ENCODE measurements at regions not wholly inside any gene's neighbourhood (a gene's known extent, or its start where the extent isn't known, plus 50 kb on each side); places are given as distances from the start of the nearest gene placed in this dataset.

- no peak for TF ChIP-seq CTCF (IDR thresholded peaks at IDR 0.05; ENCODE audit: borderline replicate concordance, insufficient read depth, low read depth, low read length)
- no peak overlapping the region for H3K4me3 ChIP-seq (ENCODE audit: low read depth, low read length)
These were observed 264.9 kb upstream of the C1orf174 start for GRCh38 chr1:4164965-4165364.

- no peak overlapping the region for H3K4me3 ChIP-seq (ENCODE audit: low read depth, low read length)
- TF ChIP-seq CTCF (IDR thresholded peaks at IDR 0.05; ENCODE audit: borderline replicate concordance, insufficient read depth, low read depth, low read length) = no peak
These were observed 265.7 kb upstream of the C1orf174 start for GRCh38 chr1:4165686-4166300.

- no peak for TF ChIP-seq CTCF (IDR thresholded peaks at IDR 0.05; ENCODE audit: borderline replicate concordance, insufficient read depth, low read depth, low read length)
- no peak overlapping the region for H3K4me3 ChIP-seq (ENCODE audit: low read depth, low read length)
These were observed 266.6 kb upstream of the C1orf174 start for GRCh38 chr1:4166713-4167112.

GRCh38 chr1:4169991-4170390 is 269.9 kb upstream of the C1orf174 start:
- no peak overlapping the region for H3K4me3 ChIP-seq (ENCODE audit: low read depth, low read length)
- TF ChIP-seq CTCF (IDR thresholded peaks at IDR 0.05; ENCODE audit: borderline replicate concordance, insufficient read depth, low read depth, low read length) = no peak

GRCh38 chr1:4170548-4171340 is 270.7 kb upstream of the C1orf174 start:
- no peak for TF ChIP-seq CTCF (IDR thresholded peaks at IDR 0.05; ENCODE audit: borderline replicate concordance, insufficient read depth, low read depth, low read length)
- no peak overlapping the region for H3K4me3 ChIP-seq (ENCODE audit: low read depth, low read length)

GRCh38 chr1:4171480-4172450 is 271.7 kb upstream of the C1orf174 start:
- no peak for TF ChIP-seq CTCF (IDR thresholded peaks at IDR 0.05; ENCODE audit: borderline replicate concordance, insufficient read depth, low read depth, low read length)
- H3K4me3 ChIP-seq (ENCODE audit: low read depth, low read length) = no peak overlapping the region
